ENCODE measurements at regions not wholly inside any gene's neighbourhood (a gene's known extent, or its start where the extent isn't known, plus 50 kb on each side); places are given as distances from the start of the nearest gene placed in this dataset.

DNA sequence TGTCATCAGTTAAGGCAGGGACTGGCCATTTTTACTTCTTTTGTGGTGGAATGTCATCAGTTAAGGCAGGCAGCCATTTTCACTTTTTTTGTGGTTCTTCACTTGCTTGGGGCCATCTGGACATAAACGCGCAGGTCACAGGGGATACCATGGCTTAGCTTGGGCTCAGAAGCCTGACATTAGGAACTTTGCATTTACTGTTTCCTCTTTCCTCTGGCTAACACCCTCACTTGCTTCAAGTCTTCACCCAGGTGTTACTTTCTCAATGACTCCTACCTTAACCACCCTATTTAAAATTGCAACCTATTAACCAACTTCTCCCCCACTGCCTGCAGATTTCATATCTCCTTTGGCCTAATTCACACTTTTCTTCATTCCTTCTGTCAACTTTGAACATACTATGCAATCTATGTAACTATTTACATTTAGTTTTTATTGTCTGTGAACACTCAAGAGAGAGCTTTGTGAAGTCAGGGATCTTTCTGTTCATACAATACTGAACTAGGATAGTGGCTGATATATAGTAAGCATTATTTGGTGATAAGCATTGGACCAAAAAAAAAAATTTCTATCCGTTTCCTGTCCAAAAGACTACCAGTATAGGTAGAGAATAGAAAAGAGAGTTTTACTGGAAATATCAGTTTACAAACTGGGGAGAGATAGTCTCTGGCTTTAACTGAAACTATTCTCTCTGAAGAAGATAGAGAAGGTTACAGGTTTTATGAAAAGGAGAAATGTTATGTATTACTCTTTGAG lies 600.1 kb upstream of the ZNF804A start:
- in situ Hi-C loops (cut with MboI; ENCODE audit: low pct_unique_long_range_greater_than_20kb in 2 of 9, low sequenced_read_pairs in 9 of 9, unreplicated experiment in 9 of 9), result no loop called here
- WGBS, 10 experiments, result 8 to 100% (median 65%) methylated on average over 1 to 3 of the region's 3 CpGs; no CpG with 5 or more reads in 2 of the 10 experiments

DNA sequence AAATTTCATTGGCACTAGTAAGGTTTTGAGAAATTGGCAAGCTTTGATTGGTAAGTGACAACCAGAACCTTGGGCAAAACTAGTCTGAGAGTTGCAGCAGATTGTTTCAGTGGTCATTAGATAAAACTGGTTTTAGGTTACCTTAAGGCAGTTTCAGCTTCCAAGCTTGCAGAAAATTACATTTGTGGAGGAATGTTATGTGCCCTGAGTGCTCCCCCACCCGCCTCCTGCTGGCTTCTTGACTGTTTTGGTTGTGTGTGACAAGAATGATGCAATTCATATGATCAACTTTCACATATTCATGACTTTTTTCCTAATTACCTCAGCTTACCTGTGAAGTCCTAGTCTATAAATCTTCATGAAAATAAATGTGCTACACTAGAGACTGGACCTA lies 599.5 kb upstream of the ZNF804A start:
- Histone ChIP-seq H3K27ac (no peak overlapping the region), H3K4me1 (replicated peaks in 1 of 2) (peaks cover 7 to 12% of the 10 kb centered on the region in 2 donors), H3K4me3 (no peak overlapping the region)
- in situ Hi-C loops (cut with MboI; ENCODE audit: low pct_unique_long_range_greater_than_20kb in 2 of 9, low sequenced_read_pairs in 9 of 9, unreplicated experiment in 9 of 9), result no loop called here
- WGBS, 10 experiments, result 0 to 100% (median 35%) methylated on average over 1 of the region's 1 CpG; no CpG with 5 or more reads in 4 of the 10 experiments
- ATAC-seq (replicated peaks in 6 of 8), result no peak

More for the DNA sequence above, 600.1 kb upstream of the ZNF804A start:
- peaks cover 7 to 12% of the 10 kb centered on the region in 2 donors for H3K4me1 ChIP-seq (replicated peaks in 1 of 2)
- no peak overlapping the region for H3K27ac ChIP-seq
- no peak overlapping the region for H3K4me3 ChIP-seq
- no peak for ATAC-seq (replicated peaks in 6 of 8)

DNA sequence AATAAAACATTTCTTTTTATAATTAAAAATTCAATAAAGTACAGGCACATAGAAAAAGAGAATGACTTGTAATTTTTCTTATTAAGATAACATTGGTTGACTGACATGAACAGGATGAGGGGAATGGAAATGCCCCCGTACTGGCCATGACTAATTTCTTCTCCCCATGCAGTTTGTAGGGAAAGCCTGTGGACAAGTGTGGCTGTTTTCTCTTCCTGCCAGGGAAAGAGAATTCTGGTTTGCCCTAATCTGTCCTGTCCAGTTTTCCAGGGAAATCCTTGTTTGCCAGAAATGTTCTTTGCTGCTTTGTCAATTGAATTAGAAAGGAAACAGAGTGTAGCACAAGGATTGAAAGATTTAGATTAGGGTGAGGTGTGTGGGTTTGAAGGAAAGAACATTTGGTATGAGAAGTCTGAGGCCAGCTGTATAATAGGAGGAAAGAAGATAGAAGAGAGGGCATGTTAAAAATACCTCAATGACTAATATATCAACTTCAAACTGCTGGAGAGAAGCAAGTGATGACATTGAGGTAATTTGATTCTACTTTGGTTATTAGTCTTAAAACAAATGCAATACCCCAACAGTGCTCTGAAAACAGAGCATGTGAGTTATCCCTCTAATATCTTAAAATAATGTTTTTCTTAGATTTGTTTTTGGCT lies 593.9 kb upstream of the ZNF804A start:
- in situ Hi-C loops (cut with MboI; ENCODE audit: low pct_unique_long_range_greater_than_20kb in 2 of 9, low sequenced_read_pairs in 9 of 9, unreplicated experiment in 9 of 9), result no loop called here
- ATAC-seq (replicated peaks in 6 of 8), result no peak
- H3K4me1 ChIP-seq (replicated peaks in 1 of 2), result no peaks in the 10 kb centered on the region
- no peak overlapping the region for H3K4me3 ChIP-seq
- WGBS, 10 experiments, result 0 to 100% (median 68%) methylated on average over 1 of the region's 1 CpG; no CpG with 5 or more reads in 2 of the 10 experiments
- H3K27ac ChIP-seq, result no peak overlapping the region

DNA sequence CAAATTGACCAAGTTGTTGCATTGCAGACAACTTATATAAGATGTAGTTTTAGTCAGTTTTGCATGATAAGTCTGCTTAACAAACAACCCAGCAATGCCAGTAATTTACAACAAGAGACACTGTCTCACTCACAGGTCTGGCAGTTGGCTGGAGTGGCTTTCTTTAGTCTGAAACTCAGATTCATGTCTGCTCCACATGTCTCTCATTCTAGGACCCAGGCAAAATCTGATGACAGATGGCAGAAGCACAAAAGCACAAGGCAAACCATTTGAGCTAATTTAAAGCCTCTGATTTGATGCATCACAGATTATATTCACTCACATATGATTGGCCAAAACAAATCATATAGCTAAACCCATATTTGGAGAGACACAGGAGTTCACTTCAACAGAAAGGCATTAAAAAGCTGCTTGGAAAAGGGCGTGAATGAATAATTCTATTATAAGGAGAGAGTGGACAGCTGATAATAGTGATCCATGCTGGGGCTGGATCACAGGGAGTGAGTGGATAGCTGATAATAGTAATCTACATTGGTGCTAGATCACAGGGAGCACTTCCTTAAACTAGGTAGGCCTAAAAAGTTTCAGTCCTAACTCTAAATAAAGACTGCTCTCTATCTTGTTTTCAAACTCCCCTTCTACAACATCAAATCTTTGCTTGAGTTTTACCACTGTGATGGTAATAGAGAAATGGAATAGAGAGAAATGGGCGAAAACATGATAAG lies 593.2 kb upstream of the ZNF804A start:
- no peak overlapping the region for H3K27ac ChIP-seq
- 13 to 100% (median 94%) methylated on average over 1 to 2 of the region's 2 CpGs; no CpG with 5 or more reads in 3 of the 10 experiments for WGBS, 10 experiments
- peak in 1 of 8 experiments; percentile 11 for ATAC-seq (replicated peaks in 6 of 8)

DNA sequence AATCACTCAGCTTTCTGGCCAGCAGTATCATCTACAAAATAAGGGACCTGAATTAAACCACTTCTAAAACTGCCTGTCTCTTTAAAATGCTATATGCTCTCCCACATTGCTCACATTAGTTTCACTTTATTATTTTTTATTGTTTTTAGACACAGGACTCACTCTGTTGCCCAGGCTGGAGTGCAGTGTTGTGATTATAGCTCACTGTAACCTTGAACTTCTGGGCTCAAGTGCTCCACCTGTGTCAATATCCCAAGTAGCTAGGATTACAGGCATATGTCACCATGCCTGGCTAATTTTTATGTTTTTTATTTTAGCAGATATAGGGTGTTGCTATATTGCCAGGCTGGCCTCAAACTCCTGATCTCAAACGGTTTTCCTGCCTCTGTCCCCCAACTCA lies 591.3 kb upstream of the ZNF804A start:
- no peak overlapping the region for H3K27ac ChIP-seq
- H3K4me3 ChIP-seq, result no peak overlapping the region
- WGBS, 10 experiments, result 0 to 80% (median 0%) methylated on average over 1 of the region's 1 CpG; no CpG with 5 or more reads in 5 of the 10 experiments
- H3K4me1 ChIP-seq (replicated peaks in 1 of 2), result no peaks in the 10 kb centered on the region
- no peak for ATAC-seq (replicated peaks in 6 of 8)
- in situ Hi-C loops (cut with MboI; ENCODE audit: low pct_unique_long_range_greater_than_20kb in 2 of 9, low sequenced_read_pairs in 9 of 9, unreplicated experiment in 9 of 9), result no loop called here

More for the DNA sequence above, 593.2 kb upstream of the ZNF804A start:
- Histone ChIP-seq H3K4me3 (no peak overlapping the region), H3K4me1 (replicated peaks in 1 of 2) (no peaks in the 10 kb centered on the region)
- in situ Hi-C loops (cut with MboI; ENCODE audit: low pct_unique_long_range_greater_than_20kb in 2 of 9, low sequenced_read_pairs in 9 of 9, unreplicated experiment in 9 of 9), result no loop called here

DNA sequence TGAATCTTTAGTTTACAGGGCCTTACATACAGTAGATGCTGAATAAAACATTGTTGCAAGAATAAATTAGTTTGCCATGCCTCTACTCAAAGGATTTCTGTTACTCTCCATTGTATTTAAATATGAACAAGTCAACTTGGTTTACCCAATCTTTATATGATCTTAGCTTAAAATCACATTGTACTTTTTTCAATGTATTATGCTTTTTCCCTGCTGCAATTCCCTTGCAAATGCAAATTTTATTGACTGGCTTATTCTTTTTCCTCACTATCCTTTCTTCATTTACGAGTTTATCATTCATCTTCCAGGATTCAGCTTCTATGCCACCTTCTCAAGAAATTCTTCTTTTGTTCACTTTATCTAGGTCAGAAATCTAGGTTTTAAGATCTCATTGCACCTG lies 571.4 kb upstream of the ZNF804A start:
- ATAC-seq (replicated peaks in 6 of 8), result no peak
- in situ Hi-C loops (cut with MboI; ENCODE audit: low pct_unique_long_range_greater_than_20kb in 2 of 9, low sequenced_read_pairs in 9 of 9, unreplicated experiment in 9 of 9), result no loop called here
- no peaks in the 10 kb centered on the region for H3K4me1 ChIP-seq (replicated peaks in 1 of 2)
- WGBS, 10 experiments, result 0 to 60% (median 38%) methylated on average over 1 of the region's 1 CpG; no CpG with 5 or more reads in 1 of the 10 experiments
- no peak overlapping the region for H3K27ac ChIP-seq
- H3K4me3 ChIP-seq, result no peak overlapping the region

DNA sequence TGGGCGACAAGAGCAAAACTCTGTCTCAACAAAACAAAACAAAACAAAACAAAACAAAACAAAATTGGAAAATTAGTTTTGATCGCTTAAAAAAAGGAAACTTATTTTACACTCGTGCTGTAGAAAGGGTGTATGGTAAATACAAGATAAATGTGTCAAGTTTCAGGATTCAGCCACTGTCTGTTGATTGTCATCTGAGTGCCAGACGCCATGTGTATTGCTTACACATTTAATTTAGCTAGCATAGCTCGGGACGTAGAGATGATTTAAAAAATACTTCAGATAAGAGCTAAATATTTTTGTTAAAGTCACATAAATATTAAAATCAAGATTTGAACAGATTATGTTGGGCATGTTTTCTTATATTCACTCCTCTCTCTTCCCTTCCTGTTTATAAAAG lies 568.1 kb upstream of the ZNF804A start:
- no peaks in the 10 kb centered on the region for H3K4me1 ChIP-seq (replicated peaks in 1 of 2)
- no peak for ATAC-seq (replicated peaks in 6 of 8)
- H3K27ac ChIP-seq, result no peak overlapping the region
- 9 to 100% (median 94%) methylated on average over 2 to 6 of the region's 6 CpGs for WGBS, 10 experiments
- in situ Hi-C loops (cut with MboI; ENCODE audit: low pct_unique_long_range_greater_than_20kb in 2 of 9, low sequenced_read_pairs in 9 of 9, unreplicated experiment in 9 of 9), result no loop called here
- H3K4me3 ChIP-seq, result no peak overlapping the region

DNA sequence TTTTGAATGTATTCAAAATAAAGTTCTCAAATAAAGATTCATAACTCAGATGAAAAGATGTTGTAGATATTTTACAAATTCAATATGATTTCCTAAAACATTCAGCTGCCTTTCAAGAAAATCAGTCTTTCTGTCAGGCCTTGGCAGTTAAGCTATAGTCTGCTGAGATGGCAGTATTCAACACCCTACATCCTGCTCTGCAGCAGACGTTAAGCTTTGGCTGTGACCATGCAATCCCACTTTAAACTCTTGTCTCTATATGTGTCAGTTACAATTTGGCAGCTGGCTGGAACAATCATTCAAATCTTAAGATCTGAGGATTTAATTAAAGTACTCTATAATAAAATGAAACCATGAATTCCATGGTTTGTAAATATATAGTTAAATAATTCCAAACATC lies 567.3 kb upstream of the ZNF804A start:
- in situ Hi-C loops (cut with MboI; ENCODE audit: low pct_unique_long_range_greater_than_20kb in 2 of 9, low sequenced_read_pairs in 9 of 9, unreplicated experiment in 9 of 9), result no loop called here
- Histone ChIP-seq H3K27ac (no peak overlapping the region), H3K4me3 (no peak overlapping the region), H3K4me1 (replicated peaks in 1 of 2) (no peaks in the 10 kb centered on the region)
- 0 to 80% (median 30%) methylated on average over 1 of the region's 1 CpG; no CpG with 5 or more reads in 3 of the 10 experiments for WGBS, 10 experiments
- no peak for ATAC-seq (replicated peaks in 6 of 8)

DNA sequence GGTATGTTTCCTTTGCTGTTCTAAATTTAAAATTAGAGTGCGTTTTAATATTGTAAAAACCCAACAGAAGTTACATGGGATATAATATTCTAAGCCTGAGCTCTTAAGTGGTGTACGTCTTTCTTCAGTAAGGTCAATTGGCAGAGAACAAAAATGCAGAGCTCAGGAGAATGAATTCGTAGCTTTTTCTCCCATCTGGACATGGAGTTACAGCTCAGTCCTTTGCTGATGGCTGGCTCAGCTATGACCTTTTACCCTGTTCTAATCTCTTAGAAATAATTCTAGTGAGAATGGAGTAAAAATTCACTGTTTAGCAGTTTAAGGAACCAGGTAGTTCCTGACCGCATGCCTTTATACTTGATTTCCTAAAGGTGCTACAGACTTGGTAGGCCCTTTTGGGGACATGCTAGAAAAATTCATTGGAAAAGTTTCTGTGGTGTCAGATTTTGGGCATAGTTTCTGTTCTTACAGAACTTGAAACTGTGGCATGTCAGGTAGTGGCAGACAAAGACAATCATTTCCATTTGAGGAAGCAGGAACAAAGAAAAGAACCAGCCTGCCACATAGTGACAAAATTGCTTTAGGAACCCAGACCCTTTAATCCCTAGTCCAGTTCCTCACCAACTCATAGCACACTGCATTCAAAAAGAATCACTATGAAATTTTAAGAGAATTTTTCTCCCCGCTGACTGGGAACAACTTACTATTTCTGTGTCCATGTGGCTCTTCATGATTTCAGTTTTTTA lies 566.8 kb upstream of the ZNF804A start:
- in situ Hi-C loops (cut with MboI; ENCODE audit: low pct_unique_long_range_greater_than_20kb in 2 of 9, low sequenced_read_pairs in 9 of 9, unreplicated experiment in 9 of 9), result no loop called here
- WGBS, 10 experiments, result 9 to 90% (median 68%) methylated on average over 1 to 5 of the region's 5 CpGs
- H3K4me1 ChIP-seq (replicated peaks in 1 of 2), result no peaks in the 10 kb centered on the region
- no peak overlapping the region for H3K27ac ChIP-seq
- ATAC-seq (replicated peaks in 6 of 8), result no peak
- H3K4me3 ChIP-seq, result no peak overlapping the region

DNA sequence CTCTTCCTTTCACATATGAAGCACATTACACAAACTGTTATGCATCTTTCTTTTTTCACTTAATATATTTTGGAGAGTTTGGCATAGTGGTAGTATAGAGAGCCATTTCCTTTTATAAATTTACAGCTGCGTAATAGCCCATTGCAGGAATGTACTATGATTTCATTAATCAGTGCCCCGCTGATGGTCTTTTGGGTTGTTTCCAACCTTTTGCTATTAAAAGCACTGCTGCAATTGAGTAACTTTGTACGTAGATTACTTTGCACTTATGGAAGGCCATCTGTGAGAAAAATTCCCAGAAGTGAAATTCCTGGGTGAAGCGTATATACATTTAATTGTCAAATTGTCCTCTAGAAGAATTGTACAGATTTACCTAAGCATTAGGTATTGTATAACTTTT lies 565.3 kb upstream of the ZNF804A start:
- WGBS, 10 experiments, result 0 to 100% (median 80%) methylated on average over 1 to 4 of the region's 4 CpGs; no CpG with 5 or more reads in 1 of the 10 experiments
- Histone ChIP-seq H3K4me1 (replicated peaks in 1 of 2) (no peaks in the 10 kb centered on the region), H3K4me3 (no peak overlapping the region), H3K27ac (no peak overlapping the region)
- in situ Hi-C loops (cut with MboI; ENCODE audit: low pct_unique_long_range_greater_than_20kb in 2 of 9, low sequenced_read_pairs in 9 of 9, unreplicated experiment in 9 of 9), result no loop called here
- no peak for ATAC-seq (replicated peaks in 6 of 8)

DNA sequence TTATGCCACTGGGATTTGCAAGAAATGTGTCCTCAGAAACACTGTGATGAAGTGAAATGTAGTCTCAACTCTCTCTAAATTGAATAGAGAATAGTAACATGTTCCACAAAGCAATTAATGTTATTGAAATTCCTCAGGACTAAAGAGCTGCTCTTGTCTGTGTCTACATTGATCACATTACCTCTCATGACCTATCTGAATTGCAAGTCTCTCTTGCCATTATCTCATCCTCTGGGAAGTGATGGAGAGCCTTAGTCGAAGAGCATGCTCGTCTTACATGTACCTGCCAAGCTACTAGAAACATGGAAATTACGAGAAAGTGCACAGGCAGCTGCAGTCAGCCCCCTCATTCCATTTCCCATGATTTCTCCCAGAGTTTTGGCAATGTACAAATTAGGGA lies 561.1 kb upstream of the ZNF804A start:
- WGBS, 10 experiments, result 0 to 86% (median 63%) methylated on average over 2 to 3 of the region's 3 CpGs; no CpG with 5 or more reads in 2 of the 10 experiments
- Histone ChIP-seq H3K4me3 (no peak overlapping the region), H3K27ac (no peak overlapping the region), H3K4me1 (replicated peaks in 1 of 2) (peaks cover 0 to 2% of the 10 kb centered on the region in 2 donors)
- peak in 3 of 8 experiments; percentile 79 to 91 (median 87) for ATAC-seq (replicated peaks in 6 of 8)
- in situ Hi-C loops (cut with MboI; ENCODE audit: low pct_unique_long_range_greater_than_20kb in 2 of 9, low sequenced_read_pairs in 9 of 9, unreplicated experiment in 9 of 9), result no loop called here

DNA sequence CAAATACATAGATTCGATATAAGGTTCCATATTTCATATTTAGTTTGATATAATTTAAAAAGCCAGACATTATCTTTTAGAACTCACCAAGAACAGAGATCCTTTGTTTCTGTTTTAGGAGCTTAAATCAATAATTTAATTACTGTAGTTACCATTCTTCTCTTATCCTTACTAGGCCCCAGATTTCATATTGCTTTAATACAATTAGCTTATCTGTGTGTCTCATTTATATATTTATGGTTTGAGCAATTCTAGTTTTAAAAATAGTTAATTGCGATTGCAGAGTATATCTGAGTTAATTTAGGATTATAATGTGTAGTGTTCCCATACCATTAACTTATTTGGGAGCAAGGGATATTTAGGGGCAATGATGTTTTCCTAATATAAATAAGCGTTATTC lies 558.8 kb upstream of the ZNF804A start:
- H3K27ac ChIP-seq, result no peak overlapping the region
- H3K4me3 ChIP-seq, result no peak overlapping the region
- ATAC-seq (replicated peaks in 6 of 8), result no peak
- WGBS, 10 experiments, result 0 to 100% (median 61%) methylated on average over 2 to 3 of the region's 3 CpGs; no CpG with 5 or more reads in 2 of the 10 experiments
- in situ Hi-C loops (cut with MboI; ENCODE audit: low pct_unique_long_range_greater_than_20kb in 2 of 9, low sequenced_read_pairs in 9 of 9, unreplicated experiment in 9 of 9), result no loop called here
- H3K4me1 ChIP-seq (replicated peaks in 1 of 2), result peaks cover 0 to 2% of the 10 kb centered on the region in 2 donors
